Activated T-helper 2 cell treated with anti-CD3 and anti-CD28 coated beads, Interferon-gamma antibody, Interleukin-2, Interleukin-4, amounts not matched to agents 10 μg/mL and 5 μg/mL and 100 μg/mL, durations not matched to agents 14 hours and 24 hours and 36 hours (primary cell): ENCODE measurements at regions not wholly inside any gene's neighbourhood (a gene's known extent, or its start where the extent isn't known, plus 50 kb on each side); places are given as distances from the start of the nearest gene placed in this dataset.

ENCODE experiments used
- DNase-seq: peaks from one replicate; pipeline ENCODE4 v3.0.0; 2021; ENCODE audit warnings: low spot score
- H3K27ac Mint-ChIP-seq: one replicate; pipeline ENCODE4 v1.8.0; 2021; ENCODE audit warnings: mixed read lengths
- H3K27me3 Mint-ChIP-seq: one replicate; pipeline ENCODE4 v1.8.0; 2021; ENCODE audit warnings: low read depth, mixed read lengths
- H3K36me3 Mint-ChIP-seq: one replicate; pipeline ENCODE4 v1.8.0; 2021; ENCODE audit warnings: low read depth, mixed read lengths
- H3K4me1 Mint-ChIP-seq: one replicate; pipeline ENCODE4 v1.8.0; 2021; ENCODE audit warnings: low read depth, mixed read lengths
- H3K4me3 Mint-ChIP-seq: one replicate; pipeline ENCODE4 v1.8.0; 2021; ENCODE audit warnings: low read depth, mild to moderate bottlenecking, moderate library complexity, mixed read lengths
- H3K9me3 Mint-ChIP-seq: one replicate; pipeline ENCODE4 v1.8.0; 2021; ENCODE audit warnings: mixed read lengths
- intact Hi-C: fragments of 100-400 bp; cut with micrococcal nuclease; formaldehyde crosslinking; loops from one replicate; pipeline ENCODE4 v1.15.1; 2023

DNA sequence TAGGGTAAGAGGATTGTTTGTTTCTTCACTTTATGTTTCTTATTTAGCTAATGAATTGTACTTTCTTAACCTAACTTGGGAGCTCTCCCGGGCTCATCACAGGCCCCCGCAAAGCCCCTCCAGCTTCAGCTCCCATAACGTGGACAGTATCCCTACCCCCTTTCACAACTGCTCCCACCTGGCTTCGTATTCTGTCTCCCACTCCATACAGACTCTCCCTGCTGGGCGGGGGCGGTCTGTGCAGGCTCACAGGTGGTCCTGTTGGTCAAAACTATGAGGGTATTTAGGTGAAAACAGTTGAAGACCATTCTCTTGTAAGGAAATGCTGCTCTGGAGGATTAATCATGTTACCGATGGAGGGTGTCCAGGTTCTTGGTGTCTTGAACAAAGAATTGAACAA lies 805.3 kb downstream of the SEMA5A start:
- H3K27me3 Mint-ChIP-seq = no peaks in the 10 kb centered on the region
- no peak overlapping the region for H3K4me3 Mint-ChIP-seq
- no peaks in the 10 kb centered on the region for H3K4me1 Mint-ChIP-seq
- H3K9me3 Mint-ChIP-seq = peaks cover 24% of the 10 kb centered on the region
- no peak for DNase-seq
- intact Hi-C loops = no loop called here
- H3K27ac Mint-ChIP-seq = no peak overlapping the region
- H3K36me3 Mint-ChIP-seq = no peaks in the 10 kb centered on the region

DNA sequence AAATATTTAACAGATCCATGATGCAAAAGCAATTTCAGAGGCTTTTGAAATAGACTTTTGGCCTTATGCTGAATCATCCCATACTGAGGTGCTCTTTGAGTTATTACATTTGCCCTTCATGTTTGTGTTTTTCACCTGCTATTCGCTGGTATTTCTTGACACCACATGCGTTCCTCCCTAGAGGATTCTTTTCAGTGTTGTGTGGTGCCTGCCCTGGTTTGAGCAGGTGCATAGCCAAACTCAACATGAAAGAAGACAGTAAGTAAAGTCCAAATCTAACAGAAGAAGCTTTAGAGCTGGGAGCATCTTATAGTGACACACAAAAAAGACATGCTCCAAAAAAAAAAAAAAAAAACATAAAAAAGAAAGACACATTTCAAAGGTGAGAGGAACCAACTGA lies 796.3 kb downstream of the SEMA5A start:
- intact Hi-C loops = no loop called here
- Mint-ChIP-seq H3K27ac (no peak overlapping the region), H3K36me3 (no peaks in the 10 kb centered on the region), H3K4me3 (no peak overlapping the region), H3K9me3 (peaks cover 19% of the 10 kb centered on the region), H3K4me1 (no peaks in the 10 kb centered on the region), H3K27me3 (no peaks in the 10 kb centered on the region)
- DNase-seq = no peak

DNA sequence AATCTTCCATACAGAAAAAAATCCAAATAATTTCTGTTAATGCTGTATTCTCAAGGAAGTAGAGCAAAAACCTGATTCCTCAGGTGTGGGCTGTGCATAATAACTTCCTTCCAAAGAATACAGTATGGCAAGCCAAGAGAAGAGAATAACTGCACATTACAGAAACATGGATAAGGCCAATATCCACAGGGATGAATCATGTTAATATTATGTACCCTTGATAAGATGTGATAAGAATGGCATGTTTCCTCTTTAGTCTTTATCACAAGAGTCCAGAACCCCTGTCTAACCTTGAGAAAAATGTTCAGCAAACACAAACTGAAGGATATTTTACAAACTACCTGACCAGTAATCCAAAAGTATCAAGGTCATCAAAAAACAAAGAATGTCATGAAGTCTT lies 795.8 kb downstream of the SEMA5A start:
- intact Hi-C loops = no loop called here
- Mint-ChIP-seq H3K27ac (no peak overlapping the region), H3K36me3 (no peaks in the 10 kb centered on the region), H3K27me3 (no peaks in the 10 kb centered on the region), H3K9me3 (peaks cover 19% of the 10 kb centered on the region), H3K4me3 (no peak overlapping the region), H3K4me1 (no peaks in the 10 kb centered on the region)
- DNase-seq = no peak

DNA sequence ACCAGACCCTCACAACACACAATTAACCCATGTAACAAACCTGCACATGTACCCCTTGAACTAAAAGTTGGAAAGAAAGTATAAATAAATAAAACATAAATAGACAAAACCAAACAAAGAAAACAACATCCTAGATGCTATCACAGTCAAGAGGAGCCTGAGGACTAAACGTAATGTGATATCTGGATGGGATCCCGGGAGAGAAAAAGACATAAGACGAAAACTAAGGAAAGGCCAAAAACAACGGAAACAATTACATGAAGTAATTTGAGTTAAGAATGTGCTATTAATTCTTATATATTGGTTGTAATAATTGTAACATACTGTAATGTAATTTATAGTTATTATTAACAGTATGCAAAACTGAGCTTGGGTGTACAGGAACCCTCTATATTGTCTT lies 793.9 kb downstream of the SEMA5A start:
- Mint-ChIP-seq H3K9me3 (peaks cover 28% of the 10 kb centered on the region), H3K36me3 (no peaks in the 10 kb centered on the region), H3K27me3 (no peaks in the 10 kb centered on the region), H3K4me3 (no peak overlapping the region), H3K4me1 (no peaks in the 10 kb centered on the region), H3K27ac (no peak overlapping the region)
- DNase-seq = no peak
- intact Hi-C loops = no loop called here

DNA sequence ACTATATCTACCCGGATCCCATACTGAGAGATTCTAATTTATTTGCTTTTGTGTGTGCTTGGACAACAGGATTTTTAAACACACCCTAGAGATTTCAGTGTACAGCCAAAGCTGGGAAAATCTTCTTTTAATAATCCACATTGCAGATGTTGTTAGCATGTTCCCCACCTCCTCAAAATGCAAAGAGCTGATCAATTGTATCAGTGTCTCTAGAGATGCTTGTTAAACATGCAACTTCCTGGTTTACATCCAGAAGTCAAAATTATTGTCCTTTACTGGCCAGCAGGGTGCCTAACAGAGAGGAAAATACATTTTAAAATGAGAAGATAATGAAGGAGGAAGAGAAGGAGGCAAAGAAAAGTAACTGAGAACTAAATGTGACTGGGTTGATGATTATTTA lies 793.3 kb downstream of the SEMA5A start:
- intact Hi-C loops = no loop called here
- H3K36me3 Mint-ChIP-seq = no peaks in the 10 kb centered on the region
- DNase-seq = no peak
- no peak overlapping the region for H3K4me3 Mint-ChIP-seq
- H3K27ac Mint-ChIP-seq = no peak overlapping the region
- peaks cover 26% of the 10 kb centered on the region for H3K9me3 Mint-ChIP-seq
- no peaks in the 10 kb centered on the region for H3K27me3 Mint-ChIP-seq
- H3K4me1 Mint-ChIP-seq = no peaks in the 10 kb centered on the region

DNA sequence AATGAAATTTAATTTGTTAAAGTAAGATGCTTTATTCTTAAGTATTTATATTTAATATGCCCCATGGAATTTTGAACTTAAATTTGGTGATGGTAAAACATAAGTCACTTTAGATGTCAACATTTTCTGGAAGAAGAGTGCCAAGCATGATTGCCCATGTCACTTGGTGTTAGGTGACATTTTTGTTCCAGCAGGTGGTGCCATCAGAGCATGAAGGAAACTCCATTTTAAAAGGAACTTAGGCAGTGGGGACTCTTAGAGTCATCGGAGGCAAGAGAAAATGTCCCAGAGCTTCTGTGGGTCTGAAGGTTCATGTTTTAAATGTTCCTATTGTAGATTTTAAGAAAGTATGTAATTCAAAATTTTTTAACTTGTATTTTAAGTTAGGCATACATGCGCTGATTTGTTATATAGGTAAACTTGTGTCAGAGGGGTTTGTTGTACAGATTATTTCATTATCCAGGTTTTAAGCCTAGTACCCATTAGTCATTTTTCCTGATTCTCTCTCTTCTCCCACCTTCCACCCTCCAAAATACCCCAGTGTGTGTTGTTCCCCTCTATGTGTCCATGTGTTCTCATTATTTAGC lies 789.3 kb downstream of the SEMA5A start:
- DNase-seq = no peak
- Mint-ChIP-seq H3K27me3 (no peaks in the 10 kb centered on the region), H3K36me3 (no peaks in the 10 kb centered on the region), H3K27ac (no peak overlapping the region), H3K9me3 (peaks cover 38% of the 10 kb centered on the region), H3K4me1 (no peaks in the 10 kb centered on the region), H3K4me3 (no peak overlapping the region)
- intact Hi-C loops = no loop called here

DNA sequence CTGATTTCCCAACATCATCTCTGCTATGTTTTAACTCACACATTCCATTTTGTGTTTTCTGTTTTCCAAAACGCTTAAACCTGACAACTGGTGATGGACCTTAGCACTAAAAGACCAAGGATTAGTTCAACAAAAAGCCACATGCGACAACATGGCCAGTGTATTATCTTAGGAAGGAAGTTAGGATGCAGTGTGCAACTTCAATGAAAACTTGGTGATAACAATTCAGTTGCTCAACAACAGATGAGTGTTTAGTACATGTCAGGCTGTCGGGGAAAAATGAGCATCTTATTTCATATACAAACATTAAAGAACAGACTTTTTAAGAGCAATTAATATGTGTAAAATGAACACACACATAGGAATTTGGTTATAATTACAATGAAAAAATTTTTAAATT lies 780.0 kb downstream of the SEMA5A start:
- H3K27ac Mint-ChIP-seq = no peak overlapping the region
- H3K4me1 Mint-ChIP-seq = no peaks in the 10 kb centered on the region
- no peaks in the 10 kb centered on the region for H3K27me3 Mint-ChIP-seq
- intact Hi-C loops = no loop called here
- DNase-seq = no peak
- no peaks in the 10 kb centered on the region for H3K36me3 Mint-ChIP-seq
- H3K9me3 Mint-ChIP-seq = peaks cover 19% of the 10 kb centered on the region
- no peak overlapping the region for H3K4me3 Mint-ChIP-seq

DNA sequence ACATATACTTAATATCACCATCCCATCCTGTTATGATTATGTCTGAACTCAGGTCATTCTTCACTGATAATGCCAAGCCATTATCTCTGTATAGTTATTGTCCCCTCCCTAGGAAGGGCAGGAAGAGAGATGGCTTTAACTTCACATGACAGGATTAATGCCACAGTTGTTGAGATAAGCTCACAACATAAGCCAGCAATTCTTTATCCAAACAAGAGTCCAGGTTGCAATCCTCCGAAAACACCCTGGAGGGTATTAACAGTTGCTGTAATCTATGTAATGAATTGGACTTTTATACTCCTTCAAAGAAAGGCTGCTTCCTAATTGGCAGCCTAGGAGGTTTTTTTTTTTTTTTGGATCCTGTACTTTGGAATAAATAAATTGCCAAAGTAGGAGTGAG lies 779.4 kb downstream of the SEMA5A start:
- no peaks in the 10 kb centered on the region for H3K27me3 Mint-ChIP-seq
- H3K36me3 Mint-ChIP-seq = no peaks in the 10 kb centered on the region
- H3K4me1 Mint-ChIP-seq = no peaks in the 10 kb centered on the region
- H3K27ac Mint-ChIP-seq = no peak overlapping the region
- H3K4me3 Mint-ChIP-seq = no peak overlapping the region
- intact Hi-C loops = no loop called here
- peaks cover 15% of the 10 kb centered on the region for H3K9me3 Mint-ChIP-seq
- DNase-seq = no peak

DNA sequence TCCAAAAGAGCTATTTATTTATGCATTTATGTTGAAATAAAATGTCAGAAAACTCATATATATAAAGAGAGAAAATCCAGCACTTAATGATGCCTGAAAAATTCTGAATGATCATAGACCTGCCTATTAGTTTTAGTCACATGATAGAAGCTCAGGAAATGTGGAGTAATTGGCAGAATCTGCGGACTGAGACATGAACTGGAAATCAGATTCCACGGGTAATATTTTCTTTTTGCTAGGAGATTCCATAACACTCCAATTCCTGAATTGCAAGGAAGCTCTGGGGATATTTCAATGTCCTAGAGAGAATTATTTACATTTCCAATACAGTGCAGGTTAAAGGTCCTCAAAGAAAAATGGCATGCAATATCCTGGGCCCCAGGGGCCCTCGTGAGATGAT lies 778.8 kb downstream of the SEMA5A start:
- intact Hi-C loops = no loop called here
- Mint-ChIP-seq H3K9me3 (peaks cover 15% of the 10 kb centered on the region), H3K27ac (no peak overlapping the region), H3K4me1 (no peaks in the 10 kb centered on the region), H3K27me3 (no peaks in the 10 kb centered on the region), H3K4me3 (no peak overlapping the region), H3K36me3 (no peaks in the 10 kb centered on the region)
- DNase-seq = no peak

DNA sequence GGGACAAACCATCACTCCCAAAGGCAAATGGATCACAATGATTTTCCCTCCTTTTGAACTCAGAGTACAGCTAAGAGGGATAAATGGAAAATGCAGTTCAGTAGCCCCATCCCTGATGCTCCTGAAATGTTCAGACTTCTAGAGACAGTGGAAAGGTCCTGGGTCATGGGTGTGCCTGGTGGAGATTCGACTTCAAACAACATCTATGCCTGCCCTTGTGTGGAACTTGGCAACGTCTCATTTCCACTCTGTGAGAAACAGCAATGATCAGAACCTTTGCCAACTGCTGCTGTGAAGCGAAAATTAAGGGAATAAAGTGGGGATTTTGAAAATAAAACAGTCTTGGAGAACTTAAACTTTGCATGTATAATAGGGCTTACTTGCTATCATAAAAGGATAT lies 778.1 kb downstream of the SEMA5A start:
- Mint-ChIP-seq H3K4me1 (no peaks in the 10 kb centered on the region), H3K4me3 (no peak overlapping the region), H3K9me3 (peaks cover 9% of the 10 kb centered on the region), H3K27me3 (no peaks in the 10 kb centered on the region), H3K27ac (no peak overlapping the region), H3K36me3 (no peaks in the 10 kb centered on the region)
- no peak for DNase-seq
- intact Hi-C loops = no loop called here

DNA sequence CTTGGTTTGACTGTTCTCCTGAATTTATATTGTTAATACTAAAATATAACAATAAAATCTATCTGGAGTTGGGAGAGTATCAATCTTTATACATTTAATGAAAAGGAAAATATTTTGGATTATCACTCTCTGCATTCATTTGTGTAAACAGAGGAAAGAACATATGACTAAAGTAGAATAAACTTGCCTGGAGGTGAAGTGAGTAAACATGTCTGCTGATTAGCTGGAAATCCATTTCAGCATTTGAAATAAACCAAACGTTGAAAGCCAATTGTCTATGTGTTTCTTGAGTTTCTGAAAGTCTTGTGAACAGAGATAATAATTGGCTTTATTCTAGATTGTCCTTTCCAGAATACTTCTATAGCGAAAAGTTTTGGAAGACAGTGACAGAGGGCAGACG lies 776.2 kb downstream of the SEMA5A start:
- no peak overlapping the region for H3K27ac Mint-ChIP-seq
- no peaks in the 10 kb centered on the region for H3K36me3 Mint-ChIP-seq
- no peaks in the 10 kb centered on the region for H3K27me3 Mint-ChIP-seq
- no peak for DNase-seq
- H3K4me1 Mint-ChIP-seq = no peaks in the 10 kb centered on the region
- peaks cover 9% of the 10 kb centered on the region for H3K9me3 Mint-ChIP-seq
- no peak overlapping the region for H3K4me3 Mint-ChIP-seq
- intact Hi-C loops = no loop called here

DNA sequence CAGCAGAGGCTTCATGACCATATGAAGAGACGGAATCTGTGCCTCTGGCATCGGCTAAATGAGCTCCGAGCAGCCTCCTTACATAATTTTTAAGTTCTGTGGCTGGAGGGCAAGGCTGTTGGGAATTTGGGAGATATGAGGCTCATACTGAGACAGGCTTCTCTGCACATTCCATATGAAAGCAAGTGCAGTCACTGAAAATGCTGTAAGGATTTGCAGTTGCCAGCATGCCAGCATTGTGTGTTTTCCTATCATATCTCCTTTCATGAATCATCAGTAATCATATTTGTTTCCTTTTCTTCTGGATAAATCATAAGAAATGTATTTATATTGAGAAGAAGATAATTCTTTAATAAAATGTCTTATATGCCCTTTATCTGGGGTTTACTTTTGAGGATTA lies 775.4 kb downstream of the SEMA5A start:
- Mint-ChIP-seq H3K27ac (no peak overlapping the region), H3K4me3 (no peak overlapping the region), H3K9me3 (peaks cover 9% of the 10 kb centered on the region), H3K4me1 (no peaks in the 10 kb centered on the region), H3K27me3 (no peaks in the 10 kb centered on the region), H3K36me3 (no peaks in the 10 kb centered on the region)
- DNase-seq = no peak
- intact Hi-C loops = no loop called here

DNA sequence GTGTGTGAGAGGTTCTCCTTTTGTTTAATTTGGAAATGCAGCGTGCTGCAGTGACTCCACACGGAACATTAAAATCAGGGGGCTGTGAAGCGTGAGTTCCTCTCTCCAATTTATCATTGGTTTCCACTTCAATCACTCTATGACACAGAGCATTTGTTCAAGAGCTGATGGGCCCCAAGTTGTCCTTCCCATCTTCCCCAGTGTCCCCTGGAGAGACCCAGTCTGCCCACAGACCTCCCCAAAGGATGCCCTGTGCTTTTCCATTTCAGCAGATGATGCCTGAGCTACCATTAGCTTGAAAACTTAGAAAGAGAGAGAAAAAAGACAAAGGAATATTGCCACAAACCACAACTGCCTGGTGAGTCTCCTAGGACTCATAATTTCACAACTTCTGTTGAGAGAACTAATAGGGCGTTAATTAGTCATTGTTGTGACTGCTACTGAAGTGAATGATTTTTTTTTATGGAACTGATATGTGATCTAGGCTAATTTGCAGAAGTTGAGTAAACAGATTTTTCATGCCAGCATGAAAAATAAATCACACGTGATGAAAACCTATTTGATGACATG lies 772.7 kb downstream of the SEMA5A start:
- no peaks in the 10 kb centered on the region for H3K27me3 Mint-ChIP-seq
- H3K4me1 Mint-ChIP-seq = no peaks in the 10 kb centered on the region
- no peaks in the 10 kb centered on the region for H3K36me3 Mint-ChIP-seq
- no peak overlapping the region for H3K27ac Mint-ChIP-seq
- H3K4me3 Mint-ChIP-seq = no peak overlapping the region
- intact Hi-C loops = no loop called here
- peaks cover 22% of the 10 kb centered on the region for H3K9me3 Mint-ChIP-seq
- no peak for DNase-seq

DNA sequence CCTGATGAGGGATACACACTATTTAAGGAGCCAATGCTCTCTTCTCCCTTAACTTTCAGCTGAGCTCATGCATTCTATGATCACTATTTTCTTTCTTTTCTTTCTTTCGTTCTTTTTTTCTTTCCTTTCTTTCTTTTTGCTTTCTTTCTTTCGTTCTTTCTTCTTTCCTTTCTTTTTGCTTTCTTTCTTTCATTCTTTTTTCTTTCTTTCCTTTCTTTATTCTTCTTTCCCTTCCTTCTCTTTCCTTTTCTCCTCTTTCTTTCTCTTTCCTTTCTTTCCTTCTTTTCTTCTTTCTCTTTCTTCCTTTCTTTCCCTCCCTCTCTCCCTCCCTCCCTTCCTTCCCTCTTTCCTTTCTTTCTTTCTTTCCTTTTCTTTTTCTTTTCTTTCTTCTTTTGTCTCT lies 761.2 kb downstream of the SEMA5A start:
- Mint-ChIP-seq H3K27me3 (no peaks in the 10 kb centered on the region), H3K27ac (no peak overlapping the region), H3K4me3 (no peak overlapping the region), H3K36me3 (no peaks in the 10 kb centered on the region), H3K9me3 (peaks cover 38% of the 10 kb centered on the region), H3K4me1 (no peaks in the 10 kb centered on the region)
- intact Hi-C loops = no loop called here
- DNase-seq = no peak
